NCI-H510A treated with DMSO at 0.1 percent for 48 hours (cell line): ENCODE measurements at regions not wholly inside any gene's neighbourhood (a gene's known extent, or its start where the extent isn't known, plus 50 kb on each side); places are given as distances from the start of the nearest gene placed in this dataset.
A peak's percentile ranks its signal among the peaks of the same experiment; 100 is the strongest.
"Not testable (repeated sequence)": the region's sequence is repeated elsewhere in the genome, so short reads cannot be mapped to it uniquely, and the experiment has no call there.

Source experiments
- DNase-seq: peaks from one replicate; lab custom pipeline; 2025; lab: John Stamatoyannopoulos, UW

DNA sequence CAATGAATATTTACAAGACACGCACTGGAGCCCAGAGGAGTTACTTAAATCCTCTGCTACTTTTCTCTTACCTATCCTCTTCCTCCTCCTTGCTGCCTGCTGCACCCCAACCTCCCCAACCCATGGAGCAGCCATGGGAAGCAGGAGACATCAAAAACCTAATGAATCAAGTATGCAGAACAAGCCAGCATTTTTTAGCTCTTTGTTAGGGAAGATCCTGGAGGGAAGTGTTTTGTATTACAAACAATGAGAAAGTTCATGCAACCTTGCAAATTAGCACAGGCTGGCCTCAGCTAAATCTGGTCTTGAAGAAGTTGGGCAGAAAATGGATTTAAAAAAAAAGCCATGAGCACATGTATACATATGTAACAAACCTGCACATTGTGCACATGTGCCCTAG is 498.8 kb downstream of the KIF4B start:
- no peak for DNase-seq

DNA sequence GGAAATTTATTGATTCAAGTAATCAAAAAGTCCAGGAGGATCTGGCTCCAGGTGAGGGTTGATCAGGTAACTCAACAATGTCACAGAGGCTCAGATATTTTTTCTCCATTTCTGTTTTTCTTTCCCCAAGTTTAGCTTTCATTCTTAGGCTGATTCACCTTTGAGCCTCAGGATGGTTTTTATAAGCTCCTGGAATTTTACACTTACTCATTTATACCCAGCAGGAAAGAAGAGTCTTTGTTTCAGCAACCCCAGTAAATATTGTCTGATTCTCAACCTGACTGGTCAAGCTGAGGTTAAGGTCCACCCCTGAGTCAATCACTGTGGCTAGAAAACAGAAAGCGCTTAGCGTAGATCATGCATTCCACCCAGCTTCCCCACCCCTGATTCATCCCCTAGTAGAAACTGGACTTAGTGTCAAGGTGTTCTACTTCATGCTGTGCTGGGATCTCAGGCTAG is 500.6 kb downstream of the KIF4B start:
- DNase-seq, result no peak

DNA sequence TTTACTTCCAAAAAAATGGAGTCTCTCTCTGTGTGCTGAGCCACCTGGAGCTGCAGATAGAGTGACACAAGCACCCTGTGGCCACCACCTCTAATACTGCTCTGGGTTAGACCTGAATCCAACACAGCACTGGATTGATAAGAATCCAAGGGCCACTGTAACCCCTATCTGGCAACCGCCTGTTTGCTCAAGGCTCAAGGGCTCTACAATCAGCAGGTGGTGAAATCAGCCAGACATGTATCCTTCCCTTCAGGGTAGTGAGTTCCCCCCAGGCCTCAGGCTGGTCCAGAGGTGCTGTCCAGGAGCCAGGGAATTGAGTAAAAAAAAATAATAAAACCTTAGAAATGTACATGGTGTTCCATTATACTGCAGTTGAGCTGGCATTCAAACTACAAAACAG is 509.0 kb downstream of the KIF4B start:
- DNase-seq, result peak; percentile 45

DNA sequence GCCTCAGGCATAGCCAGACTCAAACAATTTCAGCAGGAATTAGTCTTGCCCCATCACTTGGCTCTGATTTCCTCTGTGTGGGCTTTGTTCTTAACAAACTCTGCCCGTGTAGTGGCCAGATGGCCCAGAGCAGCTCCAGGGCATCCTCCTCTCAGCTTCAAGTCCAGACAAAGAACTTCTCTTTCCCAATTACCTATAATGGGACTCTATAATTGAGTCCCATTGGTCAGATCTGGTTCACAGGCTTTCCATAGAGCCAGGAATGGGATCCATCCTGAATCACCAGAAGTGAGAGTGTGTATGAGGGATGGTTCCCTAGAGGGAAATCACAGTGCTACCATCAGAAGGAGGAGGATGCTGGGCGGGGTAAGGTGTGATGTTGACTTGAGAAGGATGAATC is 515.8 kb downstream of the KIF4B start:
- no peak for DNase-seq

DNA sequence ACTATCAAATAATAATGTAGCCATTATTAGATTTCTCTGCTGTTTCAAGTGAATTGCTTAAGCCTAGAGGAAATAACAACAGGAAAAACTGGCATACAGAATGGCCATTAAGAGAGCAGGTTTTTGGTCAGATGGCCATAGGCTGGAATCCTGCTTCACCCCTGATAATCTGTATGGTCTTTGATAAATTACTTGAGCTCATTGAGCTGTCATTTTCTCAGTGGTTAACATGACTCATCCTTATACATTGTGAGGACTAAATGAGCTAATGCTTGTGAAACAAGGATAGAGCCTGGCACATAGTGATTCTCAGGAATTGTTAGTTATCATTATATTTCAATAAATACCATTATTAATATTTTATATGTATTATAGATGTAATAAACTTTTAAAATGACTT is 516.5 kb downstream of the KIF4B start:
- no peak for DNase-seq

DNA sequence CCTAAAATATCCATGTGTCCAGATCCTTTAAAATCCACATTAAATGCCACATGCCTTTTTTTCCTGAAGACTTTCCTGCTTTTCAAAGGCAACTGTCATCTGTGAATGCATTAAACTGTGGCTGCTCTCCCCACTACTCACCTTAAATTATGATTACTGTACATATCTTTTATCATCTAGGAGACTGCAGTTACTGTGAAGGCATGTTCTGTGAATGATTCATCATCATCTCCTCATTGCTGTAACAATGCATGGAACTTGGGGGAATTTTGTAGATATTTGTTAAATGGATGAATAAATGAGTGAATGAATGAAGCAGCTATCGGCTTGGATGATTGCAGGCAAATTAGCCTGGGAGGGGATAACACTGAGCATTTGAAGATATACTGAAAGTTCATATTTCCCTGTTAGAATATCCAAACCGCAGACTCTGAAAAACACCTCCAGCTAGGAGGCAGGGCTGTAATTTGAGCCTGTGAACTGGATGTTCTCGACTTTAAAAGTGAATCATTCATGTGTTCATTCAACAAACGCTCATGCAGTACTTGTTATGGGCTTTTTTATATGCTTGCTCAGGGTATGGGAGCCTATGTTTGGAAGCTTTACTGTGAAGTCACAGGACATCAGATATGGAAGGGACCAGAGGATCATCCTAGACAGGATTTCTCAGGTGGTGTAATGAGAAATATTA is 519.2 kb downstream of the KIF4B start:
- DNase-seq, result no peak

DNA sequence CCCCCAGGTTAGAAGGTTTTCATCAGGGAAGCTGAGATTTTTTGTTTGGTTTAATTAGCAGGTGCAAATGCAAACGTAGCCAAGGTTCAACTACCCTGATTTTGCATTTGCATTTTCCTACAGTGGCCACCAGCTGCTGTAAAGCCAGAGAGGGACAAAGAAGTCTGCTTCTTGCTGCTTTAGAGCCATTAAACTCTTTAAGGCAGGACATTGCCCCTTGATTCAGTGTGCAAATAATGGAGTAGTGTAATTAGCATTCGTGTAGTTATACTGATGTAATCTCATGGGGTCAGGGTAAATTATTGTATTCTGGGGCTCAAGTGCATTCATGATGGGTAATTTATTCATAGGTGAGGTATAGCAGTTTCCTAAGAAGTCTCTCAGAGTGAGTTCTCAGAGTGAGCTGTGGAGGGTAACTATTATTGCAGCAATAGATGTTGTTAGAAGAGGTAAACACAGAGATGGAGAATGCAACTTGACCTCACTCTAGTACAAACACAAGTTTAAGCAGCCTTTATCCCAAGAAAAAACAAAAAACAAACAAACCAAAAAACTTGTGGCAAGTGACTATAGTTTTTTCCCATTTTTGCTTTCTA is 526.5 kb downstream of the KIF4B start:
- DNase-seq, result peak; percentile 9

DNA sequence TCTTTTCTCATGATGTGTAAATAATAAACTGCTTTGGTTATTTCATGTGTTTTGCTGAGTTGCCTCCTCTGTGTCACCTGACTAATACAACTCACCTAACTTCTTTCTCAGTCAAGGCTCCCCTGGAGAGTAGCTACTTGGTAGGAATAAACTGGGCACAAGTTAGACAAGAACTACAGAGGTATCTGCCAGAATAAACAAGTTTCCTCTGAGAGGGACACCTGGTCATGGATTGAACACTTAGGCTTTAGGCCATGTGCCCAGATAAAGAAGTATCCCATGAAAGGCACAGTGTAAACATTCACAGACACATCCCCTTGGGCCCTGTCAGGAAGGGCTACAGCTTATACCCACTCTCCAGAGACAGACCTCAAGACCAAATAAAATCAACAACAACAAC is 532.5 kb downstream of the KIF4B start:
- peak; percentile 2 for DNase-seq

DNA sequence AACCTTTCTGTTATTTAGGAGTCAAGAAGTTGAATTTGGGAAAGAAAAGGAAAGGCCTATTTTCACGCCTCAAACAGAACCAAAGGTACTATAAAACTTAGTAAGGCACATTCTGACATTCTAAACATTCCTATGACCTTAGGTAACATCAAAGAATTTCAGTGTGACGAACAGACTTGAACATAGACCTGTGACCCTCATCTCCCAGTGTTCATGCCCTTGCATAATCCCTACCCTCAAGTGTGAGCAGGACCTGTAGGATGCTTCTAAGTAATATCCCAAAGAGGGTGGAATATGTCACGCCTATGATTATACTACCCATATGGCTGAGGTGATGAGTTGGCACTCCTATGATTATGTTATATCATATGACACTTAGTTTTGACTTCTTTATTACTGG is 540.9 kb downstream of the KIF4B start:
- DNase-seq, result no peak

DNA sequence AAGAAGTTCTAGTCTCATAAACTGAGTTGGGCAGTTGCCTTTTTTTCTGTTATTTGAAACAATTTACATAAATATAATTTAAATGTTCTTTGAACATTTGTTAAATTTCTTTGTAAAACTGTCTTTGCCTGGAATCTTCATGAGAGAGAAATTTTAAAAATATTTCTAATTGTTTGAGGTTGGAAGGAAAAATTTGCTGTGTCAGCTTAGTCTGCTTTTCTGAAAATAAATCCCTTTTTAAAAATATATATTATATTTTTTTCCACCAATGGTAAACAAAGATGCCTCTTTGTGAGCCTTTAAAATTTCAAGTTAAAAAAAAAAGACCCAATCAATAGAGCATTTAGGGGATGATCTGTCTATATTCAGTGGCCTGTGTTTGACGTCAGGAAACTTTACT is 542.7 kb downstream of the KIF4B start:
- no peak for DNase-seq

DNA sequence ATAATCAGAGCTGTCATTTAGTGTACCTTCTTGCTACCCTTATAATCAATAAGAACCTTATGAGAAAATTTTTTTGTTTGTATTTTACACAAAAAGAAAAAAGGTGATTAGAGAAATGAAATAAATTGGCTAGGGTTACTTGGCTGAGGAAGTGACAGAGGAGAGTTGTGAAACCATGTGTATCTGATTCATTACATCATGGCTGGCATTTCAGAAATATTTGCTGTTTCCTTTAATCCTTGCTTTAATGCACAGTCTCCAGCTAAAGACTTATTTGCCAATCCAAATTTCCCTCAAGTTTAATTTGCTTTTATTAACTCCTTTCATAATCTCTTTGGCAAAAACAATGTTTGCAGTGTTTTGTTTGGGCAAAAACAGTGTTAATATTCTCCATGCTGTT is 543.1 kb downstream of the KIF4B start:
- DNase-seq, result no peak

DNA sequence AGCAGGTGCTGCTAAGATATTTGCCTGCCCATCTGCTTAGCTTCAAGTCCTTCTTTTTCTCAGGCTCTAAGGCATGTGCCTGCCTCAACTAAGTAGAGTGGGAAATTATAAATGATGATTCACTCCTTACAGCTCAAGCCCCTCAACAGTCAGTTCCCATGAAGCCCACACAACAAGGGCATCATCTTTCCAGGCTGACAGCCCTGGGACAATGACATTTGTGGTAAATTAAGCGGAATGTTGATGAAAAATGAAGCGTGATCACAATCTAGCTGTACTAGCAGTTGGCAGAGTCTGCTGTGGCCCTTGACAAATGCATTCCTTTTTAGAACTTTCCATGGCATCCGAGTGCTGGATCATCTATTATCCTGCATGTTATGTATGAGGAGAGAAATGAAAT is 548.6 kb downstream of the KIF4B start:
- no peak for DNase-seq

DNA sequence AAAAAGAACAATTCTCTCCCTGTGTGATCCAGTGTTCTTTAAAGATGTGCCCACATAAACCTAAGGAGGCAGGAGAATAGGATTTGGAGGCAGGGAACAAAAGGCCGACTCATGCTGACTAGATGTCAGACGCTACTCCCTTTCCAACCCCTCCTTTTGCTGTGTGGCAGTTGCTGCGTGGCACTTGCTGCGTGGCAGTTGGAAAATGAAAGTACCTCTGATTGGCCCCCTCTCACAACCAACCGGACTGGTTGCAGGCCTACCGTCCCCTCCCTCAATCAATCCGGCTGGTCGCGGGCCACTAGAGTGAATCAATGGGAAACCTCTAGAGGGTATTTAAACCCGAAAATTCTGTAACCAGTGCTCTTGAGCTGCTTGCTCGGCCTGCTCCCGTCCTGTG is 551.0 kb downstream of the KIF4B start:
- no peak for DNase-seq

DNA sequence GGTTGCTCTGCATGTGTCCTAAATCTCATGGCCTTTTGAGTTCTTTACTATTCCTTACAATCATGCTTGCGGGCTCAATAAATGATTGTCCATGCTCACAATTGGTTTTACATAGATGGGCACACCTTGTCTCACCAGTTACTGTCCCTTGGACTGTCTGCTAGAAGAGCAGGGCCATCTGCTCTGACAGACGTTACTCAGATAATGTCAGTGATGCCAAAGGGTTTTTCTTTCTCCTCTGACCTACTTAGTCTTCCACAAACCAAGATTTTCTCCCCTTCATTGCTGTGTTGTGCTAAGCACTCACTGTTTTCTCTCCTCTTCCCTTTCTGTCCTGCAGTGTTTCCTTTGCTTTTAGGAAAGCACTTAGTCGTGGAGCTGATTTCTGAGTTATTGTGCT is 562.3 kb downstream of the KIF4B start:
- no peak for DNase-seq

DNA sequence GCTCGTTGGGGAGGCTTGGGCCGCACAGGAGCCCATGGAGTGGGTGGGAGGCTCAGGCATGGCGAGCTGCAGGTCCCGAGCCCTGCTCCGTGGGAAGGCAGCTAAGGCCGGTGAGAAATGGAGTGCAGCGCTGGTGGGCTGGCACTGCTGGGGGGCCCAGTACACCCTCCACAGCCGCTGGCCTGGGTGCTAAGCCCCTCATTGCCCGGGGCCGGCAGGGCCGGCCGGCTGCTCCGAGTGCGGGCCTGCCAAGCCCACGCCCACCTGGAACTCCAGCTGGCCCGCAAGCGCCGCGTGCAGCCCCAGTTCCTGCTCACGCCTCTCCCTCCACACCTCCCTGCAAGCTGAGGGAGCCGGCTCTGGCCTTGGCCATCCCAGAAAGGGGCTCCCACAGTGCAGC is 573.3 kb downstream of the KIF4B start:
- DNase-seq, result not testable (repeated sequence)

DNA sequence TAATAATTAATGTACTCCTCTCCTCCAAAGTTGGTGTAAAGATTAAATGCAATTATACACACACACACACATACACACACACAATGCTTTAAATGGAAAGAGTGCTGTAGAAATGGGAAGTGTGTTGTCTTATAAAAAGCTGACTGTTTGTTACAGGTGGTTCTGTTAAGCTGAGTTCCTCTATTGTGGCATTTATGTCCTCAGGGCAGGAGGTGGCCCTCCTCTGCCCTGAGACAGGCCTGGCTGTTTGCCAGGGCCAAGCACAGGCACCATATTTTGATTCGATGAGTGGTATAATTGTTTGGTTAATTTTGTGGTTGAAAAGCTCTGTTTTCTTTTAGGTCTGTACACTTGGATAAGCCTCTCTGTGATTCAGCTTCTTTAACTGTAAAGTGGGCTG is 573.9 kb downstream of the KIF4B start:
- DNase-seq, result no peak

DNA sequence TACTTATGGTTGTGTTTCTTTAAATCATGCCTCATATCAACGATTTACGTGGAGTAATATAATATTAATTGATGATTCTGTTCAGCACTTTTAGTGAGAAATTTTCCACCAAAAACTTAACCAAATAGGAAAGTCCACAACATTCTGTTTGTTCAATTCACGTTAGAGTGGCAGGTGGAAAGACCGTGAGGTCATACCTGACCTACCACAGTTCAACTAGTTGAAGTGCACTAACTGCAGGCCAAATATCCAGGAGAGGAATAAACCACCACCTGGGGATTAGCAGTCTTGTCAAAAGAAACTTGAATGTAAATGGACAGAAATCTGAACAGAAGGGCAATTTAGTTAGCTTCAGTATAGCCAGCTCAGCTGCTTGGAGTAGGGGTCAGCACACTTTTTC is 577.7 kb downstream of the KIF4B start:
- DNase-seq, result peak; percentile 20

DNA sequence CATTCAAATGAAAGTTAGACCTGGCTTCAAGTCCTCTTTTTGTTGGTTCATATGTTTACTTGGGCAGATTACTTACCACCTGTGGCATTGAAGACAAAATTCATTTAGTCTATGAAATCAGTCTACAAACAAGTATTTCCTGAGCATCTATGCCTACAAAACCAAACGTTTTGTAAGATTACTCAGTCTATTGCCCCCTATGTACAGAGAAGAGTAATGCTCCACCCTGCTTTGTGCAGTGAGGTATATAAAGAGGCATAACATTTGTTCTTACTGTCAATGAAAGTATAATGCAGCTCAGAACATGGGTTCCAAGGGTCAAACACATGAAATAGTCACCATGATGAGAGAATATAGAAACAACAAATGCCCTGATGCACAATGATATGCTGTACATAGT is 580.7 kb downstream of the KIF4B start:
- DNase-seq, result no peak

DNA sequence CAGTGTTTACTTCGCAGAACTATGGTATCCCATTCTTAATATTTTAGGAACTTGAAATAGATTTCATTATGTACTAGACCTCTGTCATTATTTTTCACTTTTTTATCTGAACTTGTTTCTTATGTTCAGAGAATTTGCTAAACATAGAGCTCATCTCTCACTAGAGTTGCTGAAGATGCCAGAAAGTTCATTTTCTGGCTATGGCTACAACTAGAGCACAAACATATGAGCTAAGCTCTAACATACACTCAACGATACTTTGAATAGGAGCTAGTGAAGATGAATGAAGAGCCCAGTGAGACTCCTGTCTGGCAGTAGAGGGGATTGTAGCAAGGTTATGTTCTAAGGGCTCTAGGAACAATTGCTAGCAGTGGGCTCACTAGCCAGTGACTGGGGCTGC is 582.2 kb downstream of the KIF4B start:
- DNase-seq, result no peak

DNA sequence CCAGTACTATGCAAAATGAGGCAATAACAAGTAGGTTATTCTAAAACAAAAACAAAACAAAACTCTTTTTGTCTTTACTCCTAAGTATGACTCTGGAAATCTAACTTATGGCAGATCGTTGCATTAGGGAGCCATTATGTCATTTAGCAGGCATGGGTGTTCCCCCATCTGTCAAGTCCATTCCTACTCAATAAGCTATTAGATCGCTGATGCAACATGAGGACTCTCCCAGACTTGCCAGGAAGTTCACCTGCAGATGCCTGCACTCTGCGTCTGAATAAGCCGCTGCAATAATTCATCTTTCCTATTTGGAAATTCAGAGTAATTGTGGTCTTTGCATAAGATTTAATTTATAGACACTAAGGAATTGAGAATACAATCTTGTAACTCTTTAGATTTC is 585.0 kb downstream of the KIF4B start:
- no peak for DNase-seq

DNA sequence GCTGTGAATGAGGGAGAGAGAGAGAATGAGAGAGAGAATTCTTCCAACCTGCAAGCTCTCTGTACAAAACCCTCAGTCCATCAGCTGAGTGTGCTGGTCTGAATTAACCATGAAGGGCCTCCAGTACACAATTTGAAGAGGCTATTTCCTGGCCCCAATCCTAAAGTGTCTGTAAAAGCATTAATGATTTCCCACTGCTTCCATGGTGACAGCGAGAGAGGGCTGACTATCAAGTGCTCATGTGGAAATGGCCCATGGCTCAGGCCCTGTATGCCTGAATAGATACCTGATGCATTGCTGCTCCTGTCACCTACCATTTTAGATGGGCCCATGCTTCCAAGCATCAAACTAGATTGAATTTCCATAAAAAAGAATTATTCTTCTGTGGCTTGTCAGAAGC is 592.4 kb downstream of the KIF4B start:
- peak; percentile 66 for DNase-seq

DNA sequence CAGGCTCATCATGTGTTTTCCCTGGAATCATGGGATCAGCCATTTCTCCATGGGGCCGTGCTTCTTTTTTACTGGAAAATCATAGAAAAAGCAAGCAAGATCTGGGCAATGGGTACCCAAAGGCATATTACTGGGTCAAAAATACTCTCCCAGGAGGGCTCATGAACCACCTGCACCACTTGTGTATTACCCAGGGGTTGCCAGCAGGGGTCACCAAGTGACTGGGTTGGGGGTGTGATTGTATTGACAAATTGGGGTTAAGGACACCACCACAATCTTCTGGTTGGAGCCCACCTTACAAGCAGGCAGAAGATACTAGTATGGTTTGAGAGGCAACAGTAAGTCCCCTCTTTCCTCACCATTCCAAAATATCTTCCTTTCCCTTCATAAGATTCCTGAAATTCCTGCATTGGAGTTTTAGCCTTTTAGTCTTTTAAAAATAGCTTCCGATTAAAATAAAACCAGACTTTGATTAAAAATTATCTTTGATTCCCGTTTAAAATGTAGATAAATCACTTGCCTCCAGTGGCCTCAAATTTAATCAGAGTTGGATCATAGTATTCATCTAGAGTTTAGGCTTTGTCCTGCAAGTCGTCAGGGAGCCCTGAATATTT is 603.3 kb downstream of the KIF4B start:
- DNase-seq, result no peak

DNA sequence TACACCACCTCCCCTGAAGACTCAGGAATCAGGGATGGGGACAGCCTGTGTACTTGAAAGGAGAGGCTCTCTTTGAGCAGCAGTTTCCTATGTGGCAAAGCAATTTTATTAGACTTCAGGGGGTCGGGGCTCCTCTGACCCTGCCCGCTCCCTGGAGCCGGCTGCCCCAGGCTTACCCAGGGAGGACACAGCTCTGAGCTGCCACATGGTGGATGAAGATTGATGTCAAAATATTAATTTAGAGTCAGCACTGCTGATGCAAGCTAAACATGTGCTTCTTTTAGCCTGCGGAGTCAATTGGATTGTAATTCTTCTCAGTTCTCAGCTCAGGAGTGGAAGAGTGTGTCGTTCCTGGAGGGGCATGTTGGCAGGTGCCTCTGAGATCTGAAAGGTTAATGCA is 606.1 kb downstream of the KIF4B start:
- DNase-seq, result no peak
